B cell (primary cell): ENCODE measurements at regions not wholly inside any gene's neighbourhood (a gene's known extent, or its start where the extent isn't known, plus 50 kb on each side); places are given as distances from the start of the nearest gene placed in this dataset.

ENCODE experiments used
- CTCF ChIP-seq: fragments of 200-600 bp; IDR thresholded peaks from one replicate; pipeline ENCODE4 v1.8.0; 2022; ENCODE audit warnings: antibody characterized with exemption, mild to moderate bottlenecking
- EZH2 ChIP-seq: IDR thresholded peaks from 2 replicates; pipeline ENCODE4 v1.6.1; 2012; ENCODE audit warnings: borderline replicate concordance, low read depth, mild to moderate bottlenecking, moderate library complexity, low read length; ENCODE audit not compliant: insufficient read depth, poor library complexity, severe bottlenecking

- TF ChIP-seq CTCF: no peak
- no peak for TF ChIP-seq EZH2
Measured at GRCh38 chr7:42495256-42495655, 258.2 kb upstream of the GLI3 start.
